SW 1271 (cell line): ENCODE measurements at regions not wholly inside any gene's neighbourhood (a gene's known extent, or its start where the extent isn't known, plus 50 kb on each side); places are given as distances from the start of the nearest gene placed in this dataset.

Source experiments
- DNase-seq, 2 experiments: peaks; one replicate each; lab custom pipeline; 2025; lab: John Stamatoyannopoulos, UW

- DNase-seq = no peak
Measured at GRCh38 chr2:177342736-177343135, 49.8 kb upstream of the AGPS start.
